Pancreas (tissue), 10 donors: ENCODE measurements at regions not wholly inside any gene's neighbourhood (a gene's known extent, or its start where the extent isn't known, plus 50 kb on each side); places are given as distances from the start of the nearest gene placed in this dataset.
A peak's percentile ranks its signal among the peaks of the same experiment; 100 is the strongest.

Source experiments
- ATAC-seq, 4 donors: fragments of 200-7000 bp; cut with Tn5 transposase; one replicate each; pipeline versions ENCODE4 v1.8.0 to v1.9.1; 2020; ENCODE audit warnings: mild to moderate bottlenecking in 4 of 4, moderate library complexity in 4 of 4
- DNase-seq, 6 donors: peaks; one replicate each; pipeline ENCODE4 v3.0.0-alpha.2; 2020
- FAIRE-seq: peaks from 2 replicates; lab custom pipeline; 2012; peaks lifted over from hg19 to GRCh38; lab: Jason Lieb, UNC
- H3K27ac ChIP-seq, 4 donors: fragments of 200-600 bp; sonication (generic); 1 replicate in 3 of 4; 2 replicates in 1 of 4; pipeline versions ENCODE4 v1.5.0 to v1.8.0; 2020
- H3K27me3 ChIP-seq, 4 donors: fragments of 200-600 bp; one replicate each; pipeline ENCODE4 v1.8.0; 2021
- H3K36me3 ChIP-seq, 3 donors: fragments of 200-600 bp; sonication (generic) in 1 of 3; one replicate each; pipeline versions ENCODE4 v1.5.0 to v1.8.0; 2020 to 2021
- H3K4me1 ChIP-seq, 3 donors: fragments of 200-600 bp; one replicate each; pipeline ENCODE4 v1.8.0; 2021
- H3K4me3 ChIP-seq, 4 donors: fragments of 200-600 bp; sonication (generic) in 2 of 4; one replicate each; pipeline versions ENCODE4 v1.5.0 to v1.8.0; 2020 to 2021
- H3K9me3 ChIP-seq, 4 donors: fragments of 200-600 bp; one replicate each; pipeline ENCODE4 v1.8.0; 2021
- CTCF ChIP-seq, 4 donors: fragments of 200-600 bp; sonication (generic) in 3 of 4; IDR thresholded peaks; one replicate each; pipeline versions ENCODE4 v1.5.0 to v1.8.0; 2021; ENCODE audit warnings: antibody characterized with exemption in 4 of 4
- WGBS, 2 donors: extraction: QIAGEN DNeasy Blood & Tissue Kit; methylation state at CpG; one replicate each; pipeline ENCODE4 v1.1.7; 2013; 5-methylcytosine and 5-hydroxymethylcytosine counted together
- intact Hi-C, 3 donors: fragments of 100-400 bp; cut with DNase I; formaldehyde crosslinking; loops; one replicate each; pipeline versions ENCODE4 v1.11.1 to v1.14.2; 2022
- donor health status: healthy with polysubstance abuse.
- donor health status: DM: no; HTN: no; CAD: no; lungs with moderate emphysema.
- donor health status: DM: no; HTN: no; CAD: no.
- donor health status: control.
- donor health status: control.
- donor health status: Bipolar disorder and iron deficiency.
- donor health status: DM: yes; HTN: yes; CAD: no.
- donor health status: DM: no; HTN: no; CAD: no.
- donor health status: DM: no; HTN: no; CAD: no.
- donor health status: DM: yes; HTN: yes; CAD: no.

- no peak for TF ChIP-seq CTCF (IDR thresholded peaks at IDR 0.05)
- intact Hi-C loops, result no loop called here
- WGBS, 2 donors, result 27 to 47% methylated on average over 1 of the region's 1 CpG
- no peaks in the 10 kb centered on the region for H3K4me1 ChIP-seq
- FAIRE-seq (no peak), ATAC-seq (no peak), DNase-seq (no peak)
- no peaks in the 10 kb centered on the region for H3K27me3 ChIP-seq
- H3K36me3 ChIP-seq, result no peaks in the 10 kb centered on the region
- no peak overlapping the region for H3K4me3 ChIP-seq
- H3K27ac ChIP-seq, result no peak overlapping the region
- no peaks in the 10 kb centered on the region for H3K9me3 ChIP-seq
These were observed 958.2 kb downstream of the PCDH7 start for GRCh38 chr4:31678356-31678755.

- intact Hi-C loops, result no loop called here
- no peak for ATAC-seq
- Histone ChIP-seq H3K9me3 (no peaks in the 10 kb centered on the region), H3K4me3 (no peak overlapping the region), H3K27me3 (no peaks in the 10 kb centered on the region), H3K4me1 (no peaks in the 10 kb centered on the region), H3K27ac (no peak overlapping the region), H3K36me3 (no peaks in the 10 kb centered on the region)
- 62 to 63% methylated on average over 3 of the region's 3 CpGs for WGBS, 2 donors
- FAIRE-seq, result no peak
- no peak for TF ChIP-seq CTCF (IDR thresholded peaks at IDR 0.05)
- DNase-seq, result no peak
These were observed 962.6 kb downstream of the PCDH7 start for GRCh38 chr4:31682796-31683195.

GRCh38 chr4:31687717-31688342, 967.7 kb downstream of the PCDH7 start:
- Histone ChIP-seq H3K4me1 (no peaks in the 10 kb centered on the region), H3K27ac (no peak overlapping the region), H3K9me3 (no peaks in the 10 kb centered on the region), H3K4me3 (no peak overlapping the region), H3K36me3 (no peaks in the 10 kb centered on the region), H3K27me3 (no peaks in the 10 kb centered on the region)
- FAIRE-seq (no peak), DNase-seq (no peak), ATAC-seq (no peak)
- WGBS, 2 donors, result 36 to 44% methylated on average over 3 of the region's 3 CpGs
- TF ChIP-seq CTCF (IDR thresholded peaks at IDR 0.05), result no peak
- intact Hi-C loops, result no loop called here

- no peaks in the 10 kb centered on the region for H3K36me3 ChIP-seq
- WGBS, 2 donors, result 41% methylated on average over 4 of the region's 4 CpGs
- H3K27ac ChIP-seq, result no peak overlapping the region
- no peak for TF ChIP-seq CTCF (IDR thresholded peaks at IDR 0.05)
- no peaks in the 10 kb centered on the region for H3K9me3 ChIP-seq
- no peaks in the 10 kb centered on the region for H3K27me3 ChIP-seq
- H3K4me1 ChIP-seq, result no peaks in the 10 kb centered on the region
- ATAC-seq, result no peak
- no peak overlapping the region for H3K4me3 ChIP-seq
- no peak for FAIRE-seq
- DNase-seq, result no peak
- intact Hi-C loops, result no loop called here
These were observed 972.3 kb downstream of the PCDH7 start for GRCh38 chr4:31692399-31692940.

GRCh38 chr4:31701256-31701655, 981.1 kb downstream of the PCDH7 start:
- intact Hi-C loops, result no loop called here
- no peak for FAIRE-seq

More at GRCh38 chr4:31701256-31701655, 981.1 kb downstream of the PCDH7 start:
- no peak for ATAC-seq
- peak in 2 of 6 donors; percentile 13 to 27 for DNase-seq
- no peaks in the 10 kb centered on the region for H3K27me3 ChIP-seq
- no peak overlapping the region for H3K27ac ChIP-seq
- H3K4me1 ChIP-seq, result no peaks in the 10 kb centered on the region
- WGBS, 2 donors, result 90 to 93% methylated on average over 16 of the region's 16 CpGs
- no peak for TF ChIP-seq CTCF (IDR thresholded peaks at IDR 0.05)
- H3K36me3 ChIP-seq, result no peaks in the 10 kb centered on the region
- no peaks in the 10 kb centered on the region for H3K9me3 ChIP-seq
- H3K4me3 ChIP-seq, result no peak overlapping the region
